Erythroblast (primary cell): ENCODE measurements at regions not wholly inside any gene's neighbourhood (a gene's known extent, or its start where the extent isn't known, plus 50 kb on each side); places are given as distances from the start of the nearest gene placed in this dataset.

Source experiments
- GATA1 ChIP-seq: IDR thresholded peaks from 2 replicates; pipeline ENCODE4 v1.6.1; 2011; ENCODE audit warnings: low read depth, mild to moderate bottlenecking, control low read depth, low read length, moderate library complexity
- POLR2A ChIP-seq: IDR thresholded peaks from 2 replicates; pipeline ENCODE4 v1.6.1; 2011; ENCODE audit warnings: mild to moderate bottlenecking, low read length

DNA sequence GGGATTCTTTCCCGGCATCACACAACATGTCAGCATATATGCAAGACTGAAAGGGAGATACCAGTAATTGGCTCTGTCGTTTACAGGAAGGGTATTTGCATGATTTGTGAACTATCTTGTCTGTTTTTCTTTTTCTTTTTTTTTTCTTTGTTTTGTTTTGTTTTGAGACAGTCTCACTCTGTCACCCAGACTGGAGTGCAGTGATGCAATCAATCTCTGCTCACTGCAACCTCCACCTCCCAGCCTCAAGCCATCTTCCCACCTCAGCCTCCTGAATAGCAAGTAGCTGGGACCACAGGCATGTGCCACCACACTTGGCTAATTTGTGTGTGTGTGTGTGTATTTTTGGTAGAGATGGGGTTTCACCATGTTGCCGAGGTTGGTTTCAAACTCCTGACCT lies 262.7 kb upstream of the F9 start:
- TF ChIP-seq POLR2A (no peak), GATA1 (no peak)
